Neural progenitor cell (in vitro differentiated cells): ENCODE measurements at regions not wholly inside any gene's neighbourhood (a gene's known extent, or its start where the extent isn't known, plus 50 kb on each side); places are given as distances from the start of the nearest gene placed in this dataset.

Source experiments
- DNase-seq: peaks from one replicate; pipeline ENCODE4 v3.0.0-alpha.2; 2016; ENCODE audit warnings: low spot score
- H2AFZ ChIP-seq: fragments of 200-600 bp; sonication (generic); replicated peaks from 2 replicates; pipeline ENCODE4 v1.6.1; 2016; ENCODE audit warnings: antibody characterized with exemption
- H3F3A ChIP-seq: fragments of 200-600 bp; sonication (generic); 2 replicates; pipeline ENCODE4 v1.6.1; 2016; ENCODE audit warnings: antibody characterized with exemption, low read depth
- H3K27ac ChIP-seq: fragments of 200-600 bp; sonication (generic); 2 replicates; pipeline ENCODE4 v1.5.1; 2016; ENCODE audit warnings: mild to moderate bottlenecking
- H3K27me3 ChIP-seq: fragments of 200-600 bp; sonication (generic); 2 replicates; pipeline ENCODE4 v1.6.1; 2016; ENCODE audit warnings: mild to moderate bottlenecking, moderate library complexity
- H3K36me3 ChIP-seq: fragments of 200-600 bp; sonication (generic); 2 replicates; pipeline ENCODE4 v1.5.1; 2016
- H3K4me1 ChIP-seq: fragments of 200-600 bp; sonication (generic); 2 replicates; pipeline ENCODE4 v1.6.1; 2016; ENCODE audit warnings: mixed run types
- H3K4me2 ChIP-seq: fragments of 200-600 bp; sonication (generic); 2 replicates; pipeline ENCODE4 v1.6.1; 2016
- H3K4me3 ChIP-seq: fragments of 200-600 bp; sonication (generic); 2 replicates; pipeline ENCODE4 v1.5.1; 2016
- H3K79me2 ChIP-seq: fragments of 200-600 bp; sonication (generic); 2 replicates; pipeline ENCODE4 v1.6.1; 2016; ENCODE audit warnings: low read depth
- H3K9ac ChIP-seq: fragments of 200-600 bp; sonication (generic); 2 replicates; pipeline ENCODE4 v1.6.1; 2016
- H3K9me3 ChIP-seq: fragments of 200-600 bp; sonication (generic); 2 replicates; pipeline ENCODE4 v1.5.1; 2016; ENCODE audit warnings: low read depth
- H4K20me1 ChIP-seq: fragments of 200-600 bp; sonication (generic); 2 replicates; pipeline ENCODE4 v1.6.1; 2016; ENCODE audit warnings: low read depth
- H3K27ac Mint-ChIP-seq: 3 replicates; pipeline ENCODE4 v1.8.0; 2021; ENCODE audit warnings: mixed read lengths
- H3K27me3 Mint-ChIP-seq: 2 replicates; pipeline ENCODE4 v1.8.0; 2022; ENCODE audit warnings: low read depth, mild to moderate bottlenecking, inconsistent platforms, moderate library complexity, mixed read lengths; ENCODE audit not compliant: insufficient read depth
- H3K36me3 Mint-ChIP-seq: 3 replicates; pipeline ENCODE4 v1.8.0; 2021; ENCODE audit warnings: mixed read lengths
- H3K4me1 Mint-ChIP-seq: 3 replicates; pipeline ENCODE4 v1.8.0; 2021; ENCODE audit warnings: mixed read lengths
- H3K4me3 Mint-ChIP-seq: 3 replicates; pipeline ENCODE4 v1.8.0; 2021; ENCODE audit warnings: mild to moderate bottlenecking, moderate library complexity, mixed read lengths
- H3K9me3 Mint-ChIP-seq: 3 replicates; pipeline ENCODE4 v1.8.0; 2020; ENCODE audit warnings: mixed read lengths
- EZH2 ChIP-seq: fragments of 200-600 bp; sonication (generic); IDR thresholded peaks from 2 replicates; pipeline ENCODE4 v1.6.1; 2017; ENCODE audit warnings: antibody characterized with exemption, mild to moderate bottlenecking, moderate library complexity
- EZH2phosphoT487 ChIP-seq: fragments of 200-600 bp; sonication (generic); IDR thresholded peaks from 2 replicates; pipeline ENCODE4 v1.6.1; 2017; ENCODE audit warnings: antibody characterized with exemption
- TF ChIP-seq, protein P1 (sequence below): fragments of 200-600 bp; sonication (generic); IDR thresholded peaks from 2 replicates; pipeline ENCODE4 v1.5.1; 2017; ENCODE audit warnings: antibody characterized with exemption, mild to moderate bottlenecking

DNA sequence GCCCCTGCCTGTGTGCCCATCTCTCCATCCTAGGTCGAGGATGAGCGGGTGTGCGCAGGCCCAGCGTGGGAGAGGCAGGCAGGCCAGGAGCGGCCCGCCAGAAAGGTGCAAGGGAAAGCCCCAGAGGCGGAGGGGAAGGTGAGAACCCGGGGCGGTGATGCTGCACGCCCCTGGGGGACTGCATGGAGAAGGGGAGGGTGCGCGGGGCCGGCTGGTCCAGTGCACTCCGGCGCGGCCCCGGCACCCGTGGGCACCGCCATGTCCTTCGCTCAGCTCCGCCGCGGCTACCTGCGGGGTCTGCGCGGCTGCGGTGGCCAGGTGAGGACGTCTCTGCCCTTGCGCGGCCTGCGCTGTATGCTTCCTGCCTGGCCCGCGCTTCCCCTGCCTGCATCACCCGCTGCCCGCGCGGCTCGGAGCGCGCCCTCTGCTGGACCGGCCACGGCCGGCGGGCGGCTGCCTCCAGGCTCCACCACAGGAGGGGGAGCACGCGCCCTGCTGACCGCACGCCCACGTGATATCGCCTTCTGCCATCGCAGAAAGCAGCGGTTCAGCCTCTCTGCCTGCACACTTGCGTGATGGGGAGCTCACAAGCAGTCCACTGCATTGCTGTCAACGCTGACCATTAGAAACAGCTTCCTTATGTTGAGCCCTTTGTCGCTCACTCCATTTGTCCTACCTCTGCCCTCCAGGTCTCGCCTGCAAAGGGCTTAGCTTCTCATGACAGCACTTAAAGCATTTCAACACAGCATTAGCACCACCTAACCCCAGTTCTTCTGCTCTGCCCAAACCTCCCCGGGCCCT, 73.9 kb downstream of the CXCL12 start:
- Histone ChIP-seq H3K36me3 (no peaks in the 10 kb centered on the region), H3K9me3 (no peaks in the 10 kb centered on the region), H3K4me3 (peak overlapping the region; percentile 22), H4K20me1 (no peaks in the 10 kb centered on the region), H3K4me1 (no peaks in the 10 kb centered on the region), H3K27ac (no peak overlapping the region), H2AFZ (peak overlapping the region; percentile 81), H3K4me2 (peak overlapping the region; percentile 69), H3K9ac (no peak overlapping the region), H3F3A (no peaks in the 10 kb centered on the region), H3K27me3 (peaks cover 29% of the 10 kb centered on the region), H3K79me2 (no peaks in the 10 kb centered on the region)
- Mint-ChIP-seq H3K4me1 (peaks cover 10% of the 10 kb centered on the region), H3K36me3 (no peaks in the 10 kb centered on the region), H3K27me3 (peaks cover 3% of the 10 kb centered on the region), H3K9me3 (peaks cover 3% of the 10 kb centered on the region), H3K27ac (no peak overlapping the region), H3K4me3 (peak overlapping the region; percentile 42)
- TF ChIP-seq, protein P1, sequence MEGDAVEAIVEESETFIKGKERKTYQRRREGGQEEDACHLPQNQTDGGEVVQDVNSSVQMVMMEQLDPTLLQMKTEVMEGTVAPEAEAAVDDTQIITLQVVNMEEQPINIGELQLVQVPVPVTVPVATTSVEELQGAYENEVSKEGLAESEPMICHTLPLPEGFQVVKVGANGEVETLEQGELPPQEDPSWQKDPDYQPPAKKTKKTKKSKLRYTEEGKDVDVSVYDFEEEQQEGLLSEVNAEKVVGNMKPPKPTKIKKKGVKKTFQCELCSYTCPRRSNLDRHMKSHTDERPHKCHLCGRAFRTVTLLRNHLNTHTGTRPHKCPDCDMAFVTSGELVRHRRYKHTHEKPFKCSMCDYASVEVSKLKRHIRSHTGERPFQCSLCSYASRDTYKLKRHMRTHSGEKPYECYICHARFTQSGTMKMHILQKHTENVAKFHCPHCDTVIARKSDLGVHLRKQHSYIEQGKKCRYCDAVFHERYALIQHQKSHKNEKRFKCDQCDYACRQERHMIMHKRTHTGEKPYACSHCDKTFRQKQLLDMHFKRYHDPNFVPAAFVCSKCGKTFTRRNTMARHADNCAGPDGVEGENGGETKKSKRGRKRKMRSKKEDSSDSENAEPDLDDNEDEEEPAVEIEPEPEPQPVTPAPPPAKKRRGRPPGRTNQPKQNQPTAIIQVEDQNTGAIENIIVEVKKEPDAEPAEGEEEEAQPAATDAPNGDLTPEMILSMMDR, result peak; percentile 86
- TF ChIP-seq EZH2 (no peak), EZH2phosphoT487 (no peak)
- peak; percentile 92 for DNase-seq

GRCh38 chr10:44309939-44310761, 74.7 kb downstream of the CXCL12 start:
- Mint-ChIP-seq H3K27ac (no peak overlapping the region), H3K27me3 (peaks cover 3% of the 10 kb centered on the region), H3K4me1 (peaks cover 10% of the 10 kb centered on the region), H3K9me3 (peaks cover 3% of the 10 kb centered on the region), H3K4me3 (peak overlapping the region; percentile 12), H3K36me3 (no peaks in the 10 kb centered on the region)
- Histone ChIP-seq H3K4me2 (peak overlapping the region; percentile 69), H4K20me1 (no peaks in the 10 kb centered on the region), H3K9ac (no peak overlapping the region), H2AFZ (peak overlapping the region; percentile 81), H3K4me3 (peak overlapping the region; percentile 22), H3K9me3 (no peaks in the 10 kb centered on the region), H3K27me3 (peaks cover 29% of the 10 kb centered on the region), H3K4me1 (no peaks in the 10 kb centered on the region), H3K79me2 (no peaks in the 10 kb centered on the region), H3F3A (no peaks in the 10 kb centered on the region), H3K36me3 (no peaks in the 10 kb centered on the region), H3K27ac (no peak overlapping the region)
- no peak for DNase-seq
- TF ChIP-seq EZH2phosphoT487 (no peak), EZH2 (no peak)
- TF ChIP-seq, protein P1, result no peak

DNA sequence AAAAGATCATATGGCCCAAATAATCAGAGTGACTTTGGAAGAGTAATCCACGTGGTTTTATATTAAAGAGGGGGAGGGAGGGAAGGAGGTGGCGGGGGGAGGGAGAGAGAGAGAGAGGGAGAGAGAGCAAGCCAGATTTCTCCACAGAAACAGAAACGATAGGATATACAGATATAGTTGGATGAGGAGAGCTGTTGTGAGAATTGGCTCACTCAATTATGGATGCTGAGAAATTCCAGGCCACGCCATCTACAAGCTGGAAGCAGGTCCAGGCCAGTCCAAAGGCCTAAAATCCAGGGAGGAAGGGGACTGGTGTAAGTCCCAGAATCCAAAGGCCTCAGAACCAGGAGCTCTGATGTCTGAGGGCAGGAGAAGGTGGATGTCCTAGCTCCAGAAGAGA, 75.5 kb downstream of the CXCL12 start:
- H3K4me2 ChIP-seq, result no peak overlapping the region
- no peak overlapping the region for H3K27ac ChIP-seq
- no peak for DNase-seq
- no peaks in the 10 kb centered on the region for H3K9me3 ChIP-seq
- H4K20me1 ChIP-seq, result no peaks in the 10 kb centered on the region
- H3K79me2 ChIP-seq, result no peaks in the 10 kb centered on the region
- no peak overlapping the region for H3K9ac ChIP-seq
- no peak overlapping the region for H3K27ac Mint-ChIP-seq
- H2AFZ ChIP-seq, result no peak overlapping the region
- H3K36me3 ChIP-seq, result no peaks in the 10 kb centered on the region
- peaks cover 5% of the 10 kb centered on the region for H3K9me3 Mint-ChIP-seq
- peaks cover 3% of the 10 kb centered on the region for H3K27me3 Mint-ChIP-seq
- TF ChIP-seq EZH2phosphoT487 (no peak), EZH2 (no peak)
- TF ChIP-seq, protein P1, result no peak
- H3K4me1 ChIP-seq, result no peaks in the 10 kb centered on the region
- H3F3A ChIP-seq, result no peaks in the 10 kb centered on the region
- no peaks in the 10 kb centered on the region for H3K36me3 Mint-ChIP-seq
- H3K4me1 Mint-ChIP-seq, result peaks cover 10% of the 10 kb centered on the region
- H3K27me3 ChIP-seq, result peaks cover 29% of the 10 kb centered on the region
- H3K4me3 ChIP-seq, result no peak overlapping the region
- H3K4me3 Mint-ChIP-seq, result no peak overlapping the region
